ENCODE measurements at regions not wholly inside any gene's neighbourhood (a gene's known extent, or its start where the extent isn't known, plus 50 kb on each side); places are given as distances from the start of the nearest gene placed in this dataset.

DNA sequence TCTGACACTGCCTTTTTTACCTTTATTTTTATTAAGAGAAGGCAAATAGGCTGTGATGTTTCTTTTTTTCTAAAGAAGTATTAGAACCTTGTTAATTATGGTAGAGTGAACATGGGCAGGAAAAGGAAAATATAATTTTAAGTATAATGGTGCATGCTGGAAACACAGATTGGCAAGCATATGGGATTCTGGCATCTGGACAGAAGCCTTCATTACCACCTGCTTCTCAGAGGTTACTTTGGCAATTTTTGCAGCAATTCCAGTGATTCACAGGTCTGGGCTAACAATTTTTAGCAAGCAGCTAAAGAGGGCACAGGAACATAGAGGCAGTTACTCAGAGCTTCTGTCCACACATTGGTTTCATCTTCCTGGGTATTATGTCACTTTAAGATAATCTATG lies 258.3 kb downstream of the DIPK2A start:
- DNase-seq (ENCODE audit: low spot score), result no peak

DNA sequence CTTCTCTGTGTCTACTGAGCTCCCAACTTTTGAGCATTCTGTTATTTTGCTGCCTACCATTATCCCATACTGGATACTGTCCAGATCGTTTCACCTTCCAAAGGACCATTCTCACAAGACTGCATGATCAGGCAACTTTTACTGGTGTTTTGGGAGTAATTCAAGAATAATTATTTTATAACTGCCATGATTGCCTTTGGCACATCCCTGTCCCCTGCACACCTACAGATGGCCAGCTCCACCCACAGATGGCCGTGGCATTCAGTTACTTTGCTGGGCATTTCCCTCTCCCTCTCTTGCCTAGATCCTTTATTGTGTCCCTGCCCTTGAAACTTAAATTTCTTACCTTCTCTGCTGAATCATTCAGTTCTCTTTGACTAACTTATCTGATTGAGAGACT lies 263.9 kb downstream of the DIPK2A start:
- DNase-seq (ENCODE audit: low spot score), result no peak

DNA sequence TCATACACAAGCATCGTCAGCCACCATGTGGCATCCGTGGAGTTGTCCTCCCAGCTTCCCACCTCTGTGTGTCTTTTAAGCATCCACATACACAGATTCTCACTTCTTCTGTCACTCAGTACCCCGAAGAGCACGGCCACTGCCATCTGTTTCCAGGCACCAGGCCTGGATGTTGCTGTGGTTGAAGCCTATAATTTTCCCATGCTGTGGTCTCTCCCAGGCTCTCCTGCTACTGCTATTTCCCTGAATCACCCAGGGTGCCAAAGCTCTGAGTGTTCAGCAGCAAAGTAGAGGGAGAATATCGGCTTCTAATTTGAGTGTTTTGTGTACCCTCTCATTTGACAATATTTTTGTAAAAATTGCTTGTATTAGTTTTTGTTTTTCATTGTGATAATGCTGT lies 265.7 kb downstream of the DIPK2A start:
- DNase-seq (ENCODE audit: low spot score), result no peak

DNA sequence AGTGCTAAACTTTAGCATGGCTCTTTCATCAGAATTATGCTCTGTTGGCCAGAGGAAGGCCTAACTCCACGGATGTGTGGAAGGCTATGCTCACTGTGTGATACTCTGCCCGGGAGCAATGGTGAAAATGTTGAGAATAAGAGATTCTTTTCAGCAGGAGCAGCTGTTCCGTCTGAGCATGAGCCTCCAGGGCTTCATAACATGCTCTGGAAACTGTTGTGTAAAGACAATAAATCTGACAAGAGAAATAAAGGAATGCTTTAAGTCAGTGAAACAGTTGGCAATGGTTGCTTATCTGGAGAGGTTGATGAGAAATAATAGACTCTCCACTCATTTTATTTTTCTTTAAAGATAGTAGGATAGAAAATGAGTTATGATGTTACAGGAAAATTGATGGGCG lies 269.8 kb downstream of the DIPK2A start:
- DNase-seq (ENCODE audit: low spot score), result no peak

DNA sequence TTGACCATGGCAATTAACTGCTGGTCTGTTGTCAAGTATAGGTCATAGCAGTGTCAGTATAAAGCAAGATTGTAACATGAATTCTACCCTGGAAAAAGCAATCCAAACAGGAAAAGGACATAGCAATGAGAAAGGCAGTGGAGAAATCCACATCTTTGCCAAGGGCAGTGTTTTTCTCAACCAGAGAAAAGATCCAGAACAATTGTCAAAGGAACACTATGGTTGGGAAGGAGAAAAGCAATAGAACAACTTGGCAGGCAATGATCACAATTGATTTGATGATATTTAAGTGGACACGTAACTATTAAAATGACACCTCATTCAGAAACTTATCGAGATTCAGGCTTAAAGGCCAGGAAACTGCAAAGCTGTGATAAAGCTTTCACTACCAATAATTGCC lies 271.1 kb downstream of the DIPK2A start:
- no peak for DNase-seq (ENCODE audit: low spot score)

DNA sequence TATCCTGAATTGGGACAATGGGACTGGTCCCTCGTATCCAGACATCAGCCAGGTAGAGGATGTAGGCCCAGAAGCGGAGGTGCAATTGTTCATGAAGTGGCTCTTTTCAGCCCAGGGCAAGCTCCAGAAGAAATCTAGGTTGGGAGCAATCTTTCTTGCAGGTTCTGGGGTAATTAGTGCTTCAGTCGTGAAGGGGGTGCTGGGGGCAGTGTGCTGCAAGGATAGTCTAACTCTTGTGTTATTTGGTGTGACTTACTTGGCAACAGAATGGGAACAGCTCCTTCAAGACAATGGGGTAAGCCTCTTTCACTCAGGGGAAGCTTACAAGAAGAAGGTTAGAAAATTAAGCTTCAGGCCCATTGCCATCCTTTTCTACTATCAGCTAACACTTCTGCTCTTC lies 273.0 kb downstream of the DIPK2A start:
- DNase-seq (ENCODE audit: low spot score), result no peak

DNA sequence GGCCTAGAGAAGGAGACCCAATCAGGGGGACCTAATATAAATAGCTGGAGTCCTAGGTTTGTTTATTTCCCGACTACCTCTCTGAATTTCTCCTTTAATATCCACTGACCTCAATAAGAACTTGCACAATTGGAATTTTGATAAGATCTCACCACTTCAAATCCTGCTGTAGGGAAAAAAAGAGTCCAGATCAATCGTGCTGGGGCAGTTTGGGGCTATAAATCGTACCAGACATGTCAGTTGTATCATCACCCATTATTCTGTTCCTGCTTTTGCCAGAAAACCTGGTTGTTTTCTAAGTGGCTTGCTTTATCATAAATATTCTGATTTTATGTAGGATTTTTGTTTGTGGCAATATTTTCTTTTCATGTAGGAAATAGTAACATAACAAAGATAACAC lies 281.3 kb downstream of the DIPK2A start:
- no peak for DNase-seq (ENCODE audit: low spot score)

DNA sequence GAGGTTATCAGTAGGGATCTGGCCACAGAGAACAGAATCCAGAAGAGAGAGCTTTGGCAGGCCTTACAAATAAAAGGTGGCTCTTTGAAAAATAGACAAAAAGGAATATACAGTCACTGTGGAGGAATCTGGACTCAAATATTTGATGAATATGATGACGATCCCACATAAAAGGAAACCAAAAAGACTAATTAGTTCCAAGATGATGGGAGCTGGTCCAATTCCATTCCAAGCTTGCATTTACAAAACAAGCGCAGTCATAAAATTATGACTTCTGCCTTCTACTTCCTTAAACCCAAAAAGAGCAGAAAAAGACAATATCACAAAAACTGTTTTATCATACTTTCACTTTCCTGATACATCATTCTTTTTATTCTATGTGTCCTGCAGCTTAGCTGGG lies 285.8 kb downstream of the DIPK2A start:
- DNase-seq (ENCODE audit: low spot score), result no peak

DNA sequence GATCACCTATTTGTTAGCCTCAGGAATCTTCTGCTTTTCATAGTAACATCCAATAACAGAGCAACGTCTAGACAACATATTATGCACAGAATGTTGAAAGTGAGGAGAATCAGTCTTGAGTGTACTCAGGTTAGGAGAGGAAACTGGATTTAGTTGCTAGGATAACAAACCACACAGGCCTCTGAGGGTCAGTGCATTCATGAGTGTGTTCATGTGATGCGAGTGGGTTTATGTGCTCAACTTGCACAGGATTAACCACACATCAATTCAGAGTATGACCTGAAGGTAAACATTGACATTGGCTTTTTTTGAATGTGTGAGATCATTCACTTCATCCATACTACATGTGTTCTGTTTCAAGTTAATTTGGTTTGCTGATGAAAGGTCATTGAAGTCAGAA lies 287.6 kb downstream of the DIPK2A start:
- no peak for DNase-seq (ENCODE audit: low spot score)

DNA sequence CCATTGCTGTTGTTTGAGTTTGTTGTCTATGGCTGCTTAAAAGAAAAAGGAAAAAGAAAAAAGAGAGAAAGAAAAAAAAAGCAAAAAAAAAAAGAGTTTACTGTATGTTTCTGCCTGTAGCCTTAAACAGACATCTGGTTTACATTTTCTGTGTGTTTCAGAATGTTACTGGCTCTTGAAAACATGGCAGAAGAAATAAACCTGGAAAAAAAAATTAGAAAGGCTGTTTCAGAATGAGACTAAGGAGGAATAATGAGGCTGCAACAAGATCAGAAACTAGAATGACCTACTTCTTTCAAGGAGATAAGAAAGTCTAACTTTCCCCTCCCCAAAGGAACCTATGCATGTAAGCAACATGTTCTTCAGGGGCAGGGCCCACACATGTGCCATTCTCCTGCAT lies 292.1 kb downstream of the DIPK2A start:
- no peak for DNase-seq (ENCODE audit: low spot score)

DNA sequence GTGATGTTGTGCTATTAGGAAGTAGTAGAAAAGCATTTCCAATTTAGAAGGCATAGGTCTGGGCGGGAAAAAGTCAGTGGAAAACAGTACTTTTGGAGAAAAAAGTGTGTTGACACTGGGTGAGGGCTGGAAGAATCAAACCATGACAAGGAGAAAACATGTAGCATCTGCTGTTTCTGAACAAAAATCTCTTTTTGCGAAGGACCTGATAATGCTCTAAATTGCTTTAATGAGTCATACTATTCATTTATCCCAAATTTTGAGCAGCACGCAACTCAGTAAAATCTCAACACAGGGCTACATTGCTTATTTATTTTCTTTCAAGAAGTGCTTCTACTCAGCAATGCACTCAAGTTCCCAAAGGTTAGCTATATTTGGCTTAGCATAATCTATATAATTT lies 292.7 kb downstream of the DIPK2A start:
- DNase-seq (ENCODE audit: low spot score), result no peak

DNA sequence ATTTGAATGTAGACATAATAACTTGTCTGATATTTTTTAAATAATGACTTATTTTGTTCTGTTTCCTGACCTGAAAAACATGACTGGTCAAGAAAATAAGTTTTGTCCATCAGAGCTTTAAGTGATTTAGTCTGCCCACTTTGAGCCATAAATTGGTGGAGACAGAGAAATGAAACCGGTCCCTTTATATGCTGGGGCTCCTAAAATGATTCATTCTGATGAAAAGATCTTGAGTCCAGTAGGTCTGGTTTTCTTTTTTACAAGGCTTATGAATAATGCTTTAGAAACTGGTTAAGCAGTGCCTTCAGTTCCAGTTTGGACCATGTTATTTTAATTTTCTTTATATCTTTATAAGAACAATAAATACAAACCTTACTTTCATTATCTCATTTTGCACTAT lies 293.2 kb downstream of the DIPK2A start:
- DNase-seq (ENCODE audit: low spot score), result no peak

DNA sequence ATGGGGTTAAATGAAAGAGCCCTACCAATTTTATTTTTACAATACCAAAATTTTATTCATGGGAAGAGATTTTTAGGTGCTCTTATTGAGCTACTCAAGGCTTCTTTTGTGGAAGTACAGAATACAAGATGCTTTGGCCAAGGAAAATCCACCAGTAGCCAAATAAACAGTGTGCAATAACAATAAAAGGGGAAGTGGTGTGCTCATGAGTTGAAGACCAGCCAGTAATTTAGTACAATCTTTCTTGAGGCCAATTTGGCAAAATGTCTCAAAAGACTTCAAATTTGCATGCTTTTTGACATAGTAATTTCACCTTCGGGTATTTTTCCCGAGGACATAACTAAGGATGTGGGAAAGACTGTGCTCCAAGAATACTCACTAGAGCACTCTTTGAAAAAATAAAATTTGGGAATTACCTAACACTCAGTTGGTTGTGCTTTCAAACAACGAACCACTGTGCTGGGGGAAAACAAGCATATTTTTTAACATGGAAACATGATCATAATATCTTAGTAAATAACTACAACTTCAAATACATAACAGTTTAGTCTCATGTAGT lies 294.0 kb downstream of the DIPK2A start:
- DNase-seq (ENCODE audit: low spot score), result no peak

DNA sequence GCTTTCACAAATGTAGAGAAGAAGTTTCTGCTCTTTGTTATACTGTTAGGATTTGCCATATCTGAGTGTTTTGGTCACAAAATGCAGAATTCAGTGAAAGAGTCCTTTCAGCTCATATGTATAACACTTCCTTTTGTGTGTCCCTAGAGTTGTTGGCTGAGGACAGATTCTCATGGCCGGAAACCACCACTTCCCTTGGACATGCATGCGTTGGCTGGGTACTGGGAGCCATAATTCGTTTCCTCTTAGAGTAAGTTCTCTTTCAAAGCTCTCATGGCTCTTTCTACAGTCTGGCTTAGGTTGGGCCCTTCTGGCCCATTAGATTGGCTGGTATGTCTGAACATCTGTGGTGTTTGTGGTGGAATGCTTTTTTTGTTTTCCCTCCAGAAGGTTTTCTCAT lies 298.5 kb downstream of the DIPK2A start:
- DNase-seq (ENCODE audit: low spot score), result no peak

DNA sequence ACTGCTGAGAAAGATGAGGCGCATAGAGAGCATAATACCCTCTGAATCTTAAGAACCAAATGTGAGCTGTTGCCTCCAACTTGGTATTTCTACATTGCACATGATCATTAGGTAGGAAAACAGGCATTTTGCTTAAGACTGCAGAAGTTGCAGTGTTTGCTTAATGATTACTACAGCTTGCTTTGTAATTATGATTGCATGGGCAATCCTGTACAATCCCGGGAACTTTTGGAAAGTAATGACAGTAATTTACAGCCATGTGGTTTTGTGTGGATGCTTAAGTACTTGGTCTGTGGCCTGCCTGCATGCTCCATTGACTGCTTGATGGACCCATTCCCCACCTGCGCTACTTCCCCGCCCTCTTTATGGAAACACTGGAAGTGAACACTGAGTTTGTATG lies 301.1 kb downstream of the DIPK2A start:
- DNase-seq (ENCODE audit: low spot score), result no peak

DNA sequence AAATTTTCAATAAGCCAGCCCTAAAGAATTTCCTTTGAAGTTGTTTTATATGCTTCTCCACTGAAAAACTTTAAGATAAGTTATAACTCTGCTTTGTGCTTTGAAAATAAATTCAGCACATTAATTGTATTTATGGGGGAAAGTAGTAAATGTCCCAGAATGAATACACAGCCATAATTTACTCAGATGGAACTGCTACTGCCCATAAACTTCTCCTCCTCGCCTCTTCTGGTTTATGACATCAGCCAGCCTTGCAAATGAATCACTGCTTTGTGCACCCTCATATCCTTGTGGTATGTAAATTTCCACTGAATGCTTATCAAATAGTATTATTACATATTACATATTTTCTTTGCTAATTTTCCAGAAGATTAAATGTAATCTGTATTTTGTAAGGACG lies 302.0 kb downstream of the DIPK2A start:
- DNase-seq (ENCODE audit: low spot score), result no peak

DNA sequence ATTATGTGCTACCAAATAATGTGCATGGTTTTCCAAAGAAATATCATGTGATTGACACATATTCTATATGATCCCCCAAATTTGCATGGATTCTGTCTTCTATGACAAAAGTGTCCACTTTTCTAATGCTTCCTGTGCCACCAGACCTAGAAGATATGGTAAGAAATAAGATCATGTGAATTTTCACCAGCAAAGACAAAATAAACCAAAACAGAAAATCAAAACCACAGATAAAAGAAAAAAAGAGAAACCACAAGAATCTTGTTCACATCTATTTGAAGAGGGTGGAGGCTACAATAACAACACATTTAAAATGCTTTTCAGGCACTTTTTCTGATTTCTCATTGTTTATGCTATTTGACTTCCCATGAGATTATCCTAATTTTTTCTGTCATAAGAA lies 303.4 kb downstream of the DIPK2A start:
- no peak for DNase-seq (ENCODE audit: low spot score)

DNA sequence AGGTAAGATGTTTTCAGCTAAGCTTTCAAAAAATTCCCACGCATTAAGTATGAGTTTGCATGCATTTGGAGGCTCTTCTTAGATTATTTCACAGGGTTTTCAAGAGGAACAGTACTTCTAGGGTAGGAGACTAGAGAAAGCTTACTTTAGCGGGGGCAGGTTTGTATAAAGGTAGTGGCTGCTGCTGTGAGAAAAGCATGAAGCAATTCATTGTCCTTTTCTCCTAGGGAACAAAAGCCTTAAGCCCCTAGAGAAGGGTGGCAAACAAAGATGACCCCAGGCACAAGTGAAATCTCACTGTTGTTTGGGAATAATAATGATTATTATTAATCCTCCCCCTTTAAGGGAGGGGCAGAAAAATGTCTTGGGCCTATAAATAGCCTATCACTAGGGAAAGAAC lies 310.7 kb downstream of the DIPK2A start:
- DNase-seq (ENCODE audit: low spot score), result no peak

DNA sequence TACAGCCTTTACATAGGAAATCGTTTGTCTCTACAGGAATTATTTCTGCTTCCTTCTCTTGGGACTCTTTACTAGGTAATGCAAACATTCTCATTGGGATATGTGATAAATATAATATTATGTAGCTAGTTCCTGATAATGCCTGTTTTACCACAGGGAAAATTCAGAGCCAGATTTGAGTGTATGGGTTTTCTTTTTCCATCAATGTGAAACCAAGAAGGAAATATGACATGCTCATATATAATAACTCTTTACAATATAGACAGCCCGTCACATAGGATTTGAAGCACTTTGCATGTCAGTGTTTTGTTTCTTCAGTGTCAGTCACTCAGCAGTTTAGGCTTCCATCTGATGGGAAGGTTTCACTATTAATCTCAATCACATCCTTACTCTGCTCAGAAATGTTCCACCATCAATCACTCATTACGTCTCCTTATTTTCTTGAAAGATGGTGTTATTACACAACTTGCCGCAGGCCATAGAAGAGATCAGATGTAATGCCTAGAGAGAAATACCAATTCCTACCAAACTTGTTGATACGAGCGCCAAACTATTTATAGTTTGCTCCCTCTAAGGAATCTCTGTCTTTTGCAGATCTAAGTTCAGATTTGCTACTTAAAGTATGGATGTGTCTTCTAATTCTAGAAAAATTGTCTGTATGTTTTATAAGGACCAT lies 314.8 kb downstream of the DIPK2A start:
- DNase-seq (ENCODE audit: low spot score), result no peak

DNA sequence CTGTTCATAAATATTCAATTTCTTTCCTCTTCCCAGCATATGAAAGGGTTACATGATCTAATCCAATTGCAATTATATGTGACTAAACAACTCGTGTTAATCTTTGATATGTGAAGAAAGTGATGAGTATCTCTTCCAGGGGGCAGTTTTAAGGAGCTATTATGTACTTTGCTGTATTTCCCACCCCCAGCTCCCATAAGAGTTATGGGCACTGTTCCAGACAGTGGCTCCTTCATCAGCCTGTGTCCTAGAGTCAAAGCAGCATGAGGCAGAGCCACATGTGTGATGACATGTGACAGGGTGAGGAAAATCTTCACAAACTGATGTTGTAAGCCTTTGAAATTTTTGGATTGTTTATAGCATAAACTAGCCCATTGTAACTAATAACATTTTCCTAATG lies 315.4 kb downstream of the DIPK2A start:
- no peak for DNase-seq (ENCODE audit: low spot score)

DNA sequence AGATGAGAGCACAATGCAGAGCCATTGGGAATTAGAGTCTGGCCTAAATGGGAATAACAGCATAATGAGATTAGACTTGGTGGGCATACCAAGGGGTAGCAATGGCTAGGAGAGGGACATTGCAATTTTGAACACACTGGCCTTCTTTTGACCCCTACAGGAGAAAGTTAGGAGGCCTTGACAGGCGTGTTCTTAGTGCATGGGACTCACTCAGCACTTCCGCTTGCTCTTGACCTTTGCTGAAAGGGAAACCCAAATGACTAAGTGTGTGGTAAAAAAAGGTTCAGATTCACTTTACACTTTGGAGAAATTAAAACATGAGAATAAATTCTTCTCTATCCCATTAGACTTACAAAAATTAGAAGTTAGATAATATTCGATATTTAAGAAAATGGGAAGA lies 317.4 kb downstream of the DIPK2A start:
- no peak for DNase-seq (ENCODE audit: low spot score)

DNA sequence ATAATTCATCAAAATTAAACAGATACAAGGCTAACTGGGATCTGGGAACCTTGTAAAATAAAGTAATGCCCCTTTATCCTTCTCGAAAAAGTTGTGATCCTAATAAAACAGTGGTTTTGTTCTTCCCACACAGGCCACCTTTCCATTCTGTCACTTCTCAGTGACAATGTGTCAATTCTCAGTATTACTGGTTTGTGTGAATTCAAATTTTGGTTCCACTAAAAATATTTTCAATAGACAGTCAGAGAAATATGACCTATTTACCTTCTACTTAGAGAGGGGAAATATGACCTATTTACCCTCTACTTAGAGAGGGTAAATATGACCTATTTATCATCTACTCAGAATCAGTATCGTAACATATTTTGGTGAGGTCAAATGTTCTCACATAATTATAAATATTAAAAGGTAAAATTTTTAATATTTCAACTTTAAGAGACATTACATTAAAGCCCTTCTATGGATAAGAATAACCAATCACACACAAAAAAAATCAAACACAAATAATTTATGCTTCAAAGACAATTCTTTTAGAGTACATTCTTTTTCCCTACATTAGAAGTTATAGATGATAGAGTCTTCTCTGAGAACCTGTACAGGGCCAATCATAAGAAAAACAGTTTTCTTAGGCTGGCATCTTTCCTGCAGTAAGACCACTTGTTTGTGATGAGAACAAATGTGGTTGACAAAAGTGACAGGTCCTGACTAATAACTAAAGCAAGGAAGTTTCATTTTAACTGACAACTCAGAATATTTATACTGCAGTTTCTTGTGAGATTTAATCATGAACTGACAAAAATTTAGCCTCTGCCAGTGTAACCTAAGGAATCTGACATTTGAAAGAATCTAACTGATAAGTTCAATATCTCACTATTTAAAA lies 323.3 kb downstream of the DIPK2A start:
- DNase-seq (ENCODE audit: low spot score), result no peak

DNA sequence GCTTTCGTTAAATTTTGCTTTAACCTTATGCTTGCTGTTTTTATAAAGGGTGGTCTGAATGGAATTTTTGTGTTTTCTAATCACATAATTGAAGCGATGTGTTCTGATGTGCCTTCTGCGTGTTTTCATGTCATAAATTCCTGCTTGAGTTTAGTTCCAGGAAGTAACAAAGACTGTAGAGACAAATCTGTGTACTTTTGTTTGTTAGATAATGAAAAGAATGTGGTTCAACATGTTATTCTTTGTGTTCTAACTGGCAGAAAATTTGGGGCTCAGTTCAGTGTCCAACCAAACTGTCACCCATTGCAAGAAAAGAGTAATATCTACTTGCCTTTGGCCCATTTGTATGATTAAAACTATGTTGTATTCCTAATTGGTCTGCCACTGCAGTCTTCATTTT lies 324.0 kb downstream of the DIPK2A start:
- no peak for DNase-seq (ENCODE audit: low spot score)

DNA sequence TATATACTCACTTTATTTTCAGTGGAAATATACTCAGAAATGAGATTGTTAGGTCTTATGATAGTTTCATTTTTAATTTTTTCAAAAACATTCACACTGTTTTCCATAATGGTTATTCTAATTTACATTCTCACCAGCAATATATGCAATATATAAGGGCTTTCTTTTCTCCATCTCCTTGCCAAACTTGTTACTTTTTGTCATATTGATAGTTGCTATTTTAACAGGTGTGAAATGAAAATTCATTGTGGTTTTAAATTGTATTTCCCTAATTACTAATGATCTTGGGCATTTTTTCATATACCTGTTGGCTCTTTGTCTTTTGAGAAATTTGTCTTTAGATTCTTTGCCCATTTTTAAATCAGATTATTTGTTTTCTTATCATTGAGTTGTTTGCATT lies 325.2 kb downstream of the DIPK2A start:
- no peak for DNase-seq (ENCODE audit: low spot score)
